Caco-2 (cell line): ENCODE measurements at regions not wholly inside any gene's neighbourhood (a gene's known extent, or its start where the extent isn't known, plus 50 kb on each side); places are given as distances from the start of the nearest gene placed in this dataset.
A peak's percentile ranks its signal among the peaks of the same experiment; 100 is the strongest.

ENCODE experiments used
- BruUV-seq: library from RNA; stranded (reverse); fragments of 400-500 nt; replicated peaks from 2 replicates; lab custom pipeline; 2021; lab: Mats Ljungman, UMichigan
- CTCF ChIA-PET: fragments of 300-600 bp; sonication (Branson Sonifier 250); formaldehyde crosslinking; loops from one replicate; lab custom pipeline; 2022; ENCODE audit warnings: antibody characterized with exemption; lab: Charles Lee
- POLR2A ChIA-PET: fragments of 300-600 bp; sonication (Branson Sonifier 250); formaldehyde crosslinking; loops from one replicate; lab custom pipeline; 2022; ENCODE audit warnings: antibody characterized with exemption; lab: Charles Lee
- DNase-seq, 2 experiments: peaks; one replicate each; pipeline versions ENCODE4 v3.0.0 to v3.0.0-alpha.2; 2020 to 2022
- H3K27me3 ChIP-seq: replicated peaks from 2 replicates; pipeline ENCODE4 v1.6.0; 2011; ENCODE audit warnings: low read length; ENCODE audit not compliant: control insufficient read depth, insufficient read depth
- H3K36me3 ChIP-seq: 2 replicates; pipeline ENCODE4 v1.5.1; 2011; ENCODE audit warnings: low read length; ENCODE audit not compliant: control insufficient read depth, insufficient read depth
- H3K4me1 ChIP-seq: fragments of 250-450 bp; sonication (Bioruptor Pico); 2 replicates; pipeline ENCODE4 v1.5.1; 2020; ENCODE audit warnings: mild to moderate bottlenecking
- H3K4me3 ChIP-seq: 2 replicates; pipeline ENCODE4 v1.5.1; 2011; ENCODE audit warnings: low read depth, mild to moderate bottlenecking, control low read depth, low read length
- H3K9me3 ChIP-seq: fragments of 250-450 bp; sonication (Bioruptor Pico); 2 replicates; pipeline ENCODE4 v1.5.1; 2020; ENCODE audit warnings: mild to moderate bottlenecking, moderate library complexity
- H3K27ac Mint-ChIP-seq: one replicate; pipeline ENCODE4 v1.8.0; 2022; ENCODE audit warnings: mixed read lengths; ENCODE audit not compliant: unreplicated experiment
- H3K27me3 Mint-ChIP-seq: one replicate; pipeline ENCODE4 v1.8.0; 2022; ENCODE audit warnings: mixed read lengths; ENCODE audit not compliant: insufficient read depth, unreplicated experiment
- H3K36me3 Mint-ChIP-seq: one replicate; pipeline ENCODE4 v1.8.0; 2022; ENCODE audit warnings: mild to moderate bottlenecking, mixed read lengths; ENCODE audit not compliant: insufficient read depth, unreplicated experiment
- H3K4me1 Mint-ChIP-seq: one replicate; pipeline ENCODE4 v1.8.0; 2022; ENCODE audit warnings: low read depth, mixed read lengths; ENCODE audit not compliant: unreplicated experiment
- H3K4me3 Mint-ChIP-seq: one replicate; pipeline ENCODE4 v1.8.0; 2022; ENCODE audit warnings: mild to moderate bottlenecking, moderate library complexity, mixed read lengths; ENCODE audit not compliant: unreplicated experiment
- H3K9me3 Mint-ChIP-seq: one replicate; pipeline ENCODE4 v1.8.0; 2022; ENCODE audit warnings: mixed read lengths; ENCODE audit not compliant: unreplicated experiment
- intact Hi-C: fragments of 100-400 bp; cut with micrococcal nuclease; formaldehyde crosslinking; loops from one replicate; pipeline ENCODE4 v1.10.0; 2022; ENCODE audit not compliant: unreplicated experiment
- TF ChIP-seq, protein P1 (sequence below), 2 experiments: fragments of 200-600 bp in 1 of 2; IDR thresholded peaks; 1 replicate in 1 of 2; 2 replicates in 1 of 2; pipeline versions ENCODE4 v1.5.1 to v1.8.0; 2011 to 2022; ENCODE audit warnings: antibody characterized with exemption in 1 of 2, control low read depth in 1 of 2, inconsistent platforms in 1 of 2, low read depth in 1 of 2, low read length in 1 of 2, mild to moderate bottlenecking in 1 of 2, moderate library complexity in 1 of 2; ENCODE audit not compliant: insufficient read depth in 1 of 2, severe bottlenecking in 1 of 2, unreplicated experiment in 1 of 2

DNA sequence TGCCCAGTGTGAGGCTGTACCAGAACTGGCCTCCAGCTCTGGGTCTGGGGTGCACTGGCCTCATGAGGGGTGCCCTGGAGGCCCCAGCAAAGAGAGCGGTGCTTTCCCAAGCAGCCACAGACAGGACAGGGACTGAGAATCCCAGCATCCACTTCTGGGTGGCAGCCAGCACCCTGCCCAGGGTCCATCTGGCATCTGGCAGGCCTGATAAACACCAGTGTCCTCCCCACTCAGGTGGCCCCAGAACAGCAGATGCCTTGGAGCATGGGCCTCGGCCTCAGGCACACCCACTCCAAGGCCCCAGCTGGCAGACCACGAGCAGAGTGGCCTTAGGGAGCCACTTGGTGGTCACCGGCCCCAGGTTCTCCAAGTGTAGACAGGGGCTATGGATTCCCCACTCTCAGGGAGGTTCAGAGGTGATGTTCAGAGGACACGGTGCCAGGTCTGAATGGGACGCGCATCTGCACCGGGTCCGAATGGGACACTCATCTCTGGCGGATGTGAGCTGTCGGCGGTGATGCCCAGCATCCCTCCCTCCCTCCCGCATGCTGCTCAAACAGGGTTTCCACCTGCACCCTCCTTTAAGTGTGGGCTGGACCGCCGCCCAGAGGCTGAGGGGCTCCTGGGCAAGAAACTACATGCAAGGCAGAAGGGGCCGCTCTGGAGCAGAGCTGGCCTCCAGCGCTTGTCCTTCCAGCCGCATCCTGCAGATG, 82.2 kb upstream of the GPC1 start:
- Mint-ChIP-seq H3K4me3 (no peak overlapping the region), H3K27ac (no peak overlapping the region), H3K27me3 (peaks cover 2% of the 10 kb centered on the region), H3K36me3 (peaks cover 6% of the 10 kb centered on the region), H3K4me1 (peaks cover 8% of the 10 kb centered on the region), H3K9me3 (no peaks in the 10 kb centered on the region)
- BruUV-seq: no TSS peak
- Histone ChIP-seq H3K36me3 (no peaks in the 10 kb centered on the region), H3K4me3 (no peak overlapping the region), H3K9me3 (no peaks in the 10 kb centered on the region), H3K27me3 (no peaks in the 10 kb centered on the region), H3K4me1 (no peaks in the 10 kb centered on the region)
- POLR2A ChIA-PET: no interaction called here
- TF ChIP-seq, protein P1, sequence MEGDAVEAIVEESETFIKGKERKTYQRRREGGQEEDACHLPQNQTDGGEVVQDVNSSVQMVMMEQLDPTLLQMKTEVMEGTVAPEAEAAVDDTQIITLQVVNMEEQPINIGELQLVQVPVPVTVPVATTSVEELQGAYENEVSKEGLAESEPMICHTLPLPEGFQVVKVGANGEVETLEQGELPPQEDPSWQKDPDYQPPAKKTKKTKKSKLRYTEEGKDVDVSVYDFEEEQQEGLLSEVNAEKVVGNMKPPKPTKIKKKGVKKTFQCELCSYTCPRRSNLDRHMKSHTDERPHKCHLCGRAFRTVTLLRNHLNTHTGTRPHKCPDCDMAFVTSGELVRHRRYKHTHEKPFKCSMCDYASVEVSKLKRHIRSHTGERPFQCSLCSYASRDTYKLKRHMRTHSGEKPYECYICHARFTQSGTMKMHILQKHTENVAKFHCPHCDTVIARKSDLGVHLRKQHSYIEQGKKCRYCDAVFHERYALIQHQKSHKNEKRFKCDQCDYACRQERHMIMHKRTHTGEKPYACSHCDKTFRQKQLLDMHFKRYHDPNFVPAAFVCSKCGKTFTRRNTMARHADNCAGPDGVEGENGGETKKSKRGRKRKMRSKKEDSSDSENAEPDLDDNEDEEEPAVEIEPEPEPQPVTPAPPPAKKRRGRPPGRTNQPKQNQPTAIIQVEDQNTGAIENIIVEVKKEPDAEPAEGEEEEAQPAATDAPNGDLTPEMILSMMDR (IDR thresholded peaks at IDR 0.05; ENCODE audit: insufficient read depth in 1 of 2, low read depth in 1 of 2, low read length in 1 of 2, severe bottlenecking in 1 of 2, unreplicated experiment in 1 of 2): no peak
- DNase-seq: no peak
- CTCF ChIA-PET: no interaction called here
- intact Hi-C loops: no loop called here

DNA sequence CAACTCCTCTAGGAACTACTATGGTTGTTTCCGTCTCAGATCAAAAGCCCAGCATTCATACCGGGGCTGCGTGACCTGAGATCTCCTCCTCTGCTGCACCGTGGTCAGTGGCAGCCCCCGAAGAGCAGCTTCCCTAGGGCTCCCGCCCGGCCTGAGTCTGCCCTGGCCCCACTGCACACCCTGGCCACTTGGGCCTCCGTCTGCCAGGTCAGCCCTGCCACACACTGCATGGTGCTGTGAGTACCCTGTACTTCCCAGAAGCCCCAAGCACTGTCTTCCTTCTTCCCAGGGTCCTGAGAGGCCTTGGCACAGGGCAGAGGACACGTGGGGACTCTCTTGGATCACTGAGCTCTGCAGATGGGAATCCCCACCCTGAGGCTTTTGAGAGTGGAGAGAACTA, 81.5 kb upstream of the GPC1 start:
- BruUV-seq: no TSS peak
- Histone ChIP-seq H3K4me1 (no peaks in the 10 kb centered on the region), H3K27me3 (no peaks in the 10 kb centered on the region), H3K36me3 (no peaks in the 10 kb centered on the region), H3K4me3 (no peak overlapping the region), H3K9me3 (no peaks in the 10 kb centered on the region)
- H3K27ac Mint-ChIP-seq: no peak overlapping the region
- no peaks in the 10 kb centered on the region for H3K27me3 Mint-ChIP-seq
- no peak overlapping the region for H3K4me3 Mint-ChIP-seq
- DNase-seq: no peak
- H3K9me3 Mint-ChIP-seq: no peaks in the 10 kb centered on the region
- CTCF ChIA-PET: no interaction called here
- TF ChIP-seq, protein P1 (IDR thresholded peaks at IDR 0.05; ENCODE audit: insufficient read depth in 1 of 2, low read depth in 1 of 2, low read length in 1 of 2, severe bottlenecking in 1 of 2, unreplicated experiment in 1 of 2): no peak
- peaks cover 8% of the 10 kb centered on the region for H3K4me1 Mint-ChIP-seq
- intact Hi-C loops: no loop called here
- POLR2A ChIA-PET: no interaction called here
- H3K36me3 Mint-ChIP-seq: peaks cover 6% of the 10 kb centered on the region

DNA sequence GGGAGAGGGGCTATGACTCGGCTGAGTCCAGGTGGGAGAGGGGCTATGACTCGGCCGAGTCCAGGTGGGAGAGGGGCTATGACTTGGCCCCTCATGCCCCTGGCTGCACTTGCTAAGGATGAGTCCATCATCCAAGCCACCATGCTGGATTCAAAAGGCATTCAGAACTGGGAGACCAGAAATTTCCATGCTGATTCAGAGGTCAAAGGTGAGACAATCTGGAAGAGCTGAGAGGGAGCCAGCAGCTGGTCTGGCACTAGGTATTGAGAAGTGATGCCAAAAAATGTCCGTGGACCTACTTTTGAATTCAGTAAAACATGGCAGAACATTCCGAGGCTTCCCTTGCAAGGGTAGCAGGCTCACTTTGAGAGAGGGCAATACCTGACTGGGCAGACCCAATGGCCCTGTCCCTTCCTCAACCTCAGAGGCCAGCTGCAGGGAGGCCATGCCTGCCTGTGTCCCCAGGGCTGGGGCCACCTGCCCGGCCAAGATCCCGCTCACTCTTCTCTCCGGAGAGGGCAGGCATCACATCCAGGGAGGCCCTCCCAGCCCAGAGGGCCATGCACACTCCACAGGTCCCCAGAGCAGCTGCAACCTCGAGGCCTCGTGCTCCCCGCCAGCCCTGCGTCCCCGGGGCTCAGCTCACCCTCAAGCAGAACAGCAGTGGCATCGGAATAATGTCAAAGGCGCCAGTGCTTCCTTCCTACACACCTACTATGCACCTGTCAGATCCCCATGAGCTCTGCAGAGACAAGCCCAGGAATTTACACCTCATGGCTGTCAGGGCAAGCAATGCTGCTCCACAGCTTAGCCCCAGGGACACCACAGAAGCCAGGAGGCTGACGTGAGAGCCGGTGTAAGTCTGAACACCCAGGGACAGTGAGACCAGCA, 80.2 kb upstream of the GPC1 start:
- Mint-ChIP-seq H3K4me1 (peaks cover 8% of the 10 kb centered on the region), H3K27ac (no peak overlapping the region), H3K4me3 (no peak overlapping the region), H3K9me3 (peaks cover 1% of the 10 kb centered on the region), H3K36me3 (peaks cover 6% of the 10 kb centered on the region), H3K27me3 (no peaks in the 10 kb centered on the region)
- no peak overlapping the region for H3K4me3 ChIP-seq
- POLR2A ChIA-PET: no interaction called here
- 0 out of 2 replicates have a peak, but pooled peaks cover 4% of the 10 kb centered on the region for H3K9me3 ChIP-seq
- BruUV-seq: no TSS peak
- DNase-seq: peak in 1 of 2 experiments; percentile 45
- no peaks in the 10 kb centered on the region for H3K36me3 ChIP-seq
- TF ChIP-seq, protein P1 (IDR thresholded peaks at IDR 0.05; ENCODE audit: insufficient read depth in 1 of 2, low read depth in 1 of 2, low read length in 1 of 2, severe bottlenecking in 1 of 2, unreplicated experiment in 1 of 2): no peak
- intact Hi-C loops: no loop called here
- CTCF ChIA-PET: no interaction called here
- H3K4me1 ChIP-seq: no peaks in the 10 kb centered on the region
- no peaks in the 10 kb centered on the region for H3K27me3 ChIP-seq
